Aorta (tissue), 5 donors: ENCODE measurements at regions not wholly inside any gene's neighbourhood (a gene's known extent, or its start where the extent isn't known, plus 50 kb on each side); places are given as distances from the start of the nearest gene placed in this dataset.

Experiments used
- ATAC-seq: fragments of 200-7000 bp; cut with Tn5 transposase; one replicate; pipeline ENCODE4 v1.9.1; 2022; ENCODE audit warnings: moderate library complexity; ENCODE audit not compliant: low FRiP score
- DNase-seq, 2 donors: peaks; one replicate each; pipeline ENCODE4 v3.0.0-alpha.2; 2020
- H3K27ac ChIP-seq, 2 donors: one replicate each; pipeline ENCODE4 v1.5.1; 2013; ENCODE audit warnings: low read length in 2 of 2, mild to moderate bottlenecking in 2 of 2, moderate library complexity in 2 of 2, control low read depth in 1 of 2, inconsistent platforms in 1 of 2, low read depth in 1 of 2
- H3K27me3 ChIP-seq, 2 donors: one replicate each; pipeline ENCODE4 v1.6.1; 2013; ENCODE audit warnings: control low read depth in 1 of 2, low read length in 1 of 2, mild to moderate bottlenecking in 1 of 2, moderate library complexity in 1 of 2; ENCODE audit not compliant: insufficient read depth in 2 of 2, control insufficient read depth in 1 of 2
- H3K36me3 ChIP-seq, 2 donors: one replicate each; pipeline ENCODE4 v1.6.1; 2013; ENCODE audit warnings: control low read depth in 1 of 2, low read length in 1 of 2, mild to moderate bottlenecking in 1 of 2; ENCODE audit not compliant: insufficient read depth in 2 of 2, control insufficient read depth in 1 of 2
- H3K4me1 ChIP-seq, 2 donors: one replicate each; pipeline ENCODE4 v1.6.1; 2013; ENCODE audit warnings: low read length in 2 of 2, control low read depth in 1 of 2, mild to moderate bottlenecking in 1 of 2, moderate library complexity in 1 of 2; ENCODE audit not compliant: insufficient read depth in 2 of 2, control insufficient read depth in 1 of 2
- H3K4me3 ChIP-seq, 2 donors: one replicate each; pipeline ENCODE4 v1.5.1; 2013; ENCODE audit warnings: low read length in 2 of 2, control low read depth in 1 of 2, mild to moderate bottlenecking in 1 of 2
- H3K9me3 ChIP-seq: one replicate; pipeline ENCODE4 v1.6.1; 2013; ENCODE audit warnings: mild to moderate bottlenecking, low read length; ENCODE audit not compliant: control insufficient read depth
- WGBS, 2 donors: extraction: QIAGEN DNeasy Blood & Tissue Kit; methylation state at CpG; one replicate each; pipeline ENCODE4 v1.1.7; 2013; 5-methylcytosine and 5-hydroxymethylcytosine counted together
- intact Hi-C, 2 donors: fragments of 100-400 bp; cut with DNase I; formaldehyde crosslinking; loops; one replicate each; pipeline versions ENCODE4 v1.14.2 to v1.15.0; 2022
- donor health status: healthy with polysubstance abuse.
- donor health status: Bipolar disorder and iron deficiency.
- donor health status: DM: no; HTN: no; CAD: no.
- donor health status: DM: no; HTN: no; CAD: no.
- donor health status: DM: yes; HTN: yes; CAD: no.

- WGBS, 2 donors = 94% methylated on average over 2 of the region's 2 CpGs
- no peak for ATAC-seq
- Histone ChIP-seq H3K4me3 (no peak overlapping the region), H3K27ac (no peak overlapping the region), H3K4me1 (no peaks in the 10 kb centered on the region), H3K9me3 (no peaks in the 10 kb centered on the region), H3K27me3 (no peaks in the 10 kb centered on the region), H3K36me3 (no peaks in the 10 kb centered on the region)
- DNase-seq = no peak
- intact Hi-C loops = no loop called here
These were observed 482.6 kb downstream of the TTLL7 start for GRCh38 chr1:83516369-83516768.

GRCh38 chr1:83515578-83516154 lies 483.3 kb downstream of the TTLL7 start:
- no peak overlapping the region for H3K27ac ChIP-seq
- no peaks in the 10 kb centered on the region for H3K36me3 ChIP-seq
- no peaks in the 10 kb centered on the region for H3K27me3 ChIP-seq
- 90 to 91% methylated on average over 6 of the region's 6 CpGs for WGBS, 2 donors
- intact Hi-C loops = no loop called here
- no peak overlapping the region for H3K4me3 ChIP-seq
- H3K4me1 ChIP-seq = no peaks in the 10 kb centered on the region
- ATAC-seq = no peak
- no peak for DNase-seq
- no peaks in the 10 kb centered on the region for H3K9me3 ChIP-seq

- Histone ChIP-seq H3K27ac (no peak overlapping the region), H3K4me3 (no peak overlapping the region), H3K27me3 (no peaks in the 10 kb centered on the region), H3K9me3 (no peaks in the 10 kb centered on the region), H3K36me3 (no peaks in the 10 kb centered on the region), H3K4me1 (peaks cover 0 to 5% of the 10 kb centered on the region in 2 donors)
- intact Hi-C loops = no loop called here
- ATAC-seq (no peak), DNase-seq (no peak)
- WGBS, 2 donors = 94 to 97% methylated on average over 2 of the region's 2 CpGs
These were observed 486.3 kb downstream of the TTLL7 start for GRCh38 chr1:83512373-83513193.

GRCh38 chr1:83511146-83511726 lies 487.7 kb downstream of the TTLL7 start:
- DNase-seq (no peak), ATAC-seq (no peak)
- Histone ChIP-seq H3K27ac (no peak overlapping the region), H3K9me3 (no peaks in the 10 kb centered on the region), H3K36me3 (no peaks in the 10 kb centered on the region), H3K27me3 (no peaks in the 10 kb centered on the region), H3K4me3 (no peak overlapping the region), H3K4me1 (peaks cover 0 to 5% of the 10 kb centered on the region in 2 donors)
- intact Hi-C loops = no loop called here
- WGBS, 2 donors = 53 to 55% methylated on average over 2 of the region's 2 CpGs

- intact Hi-C loops = loop anchor here in 1 of 2 donors (5.0 kb wide), 1 partner anchor 43 kb away; no protein-coding TSS in a partner anchor
- H3K4me1 ChIP-seq = peaks cover 0 to 5% of the 10 kb centered on the region in 2 donors
- no peak overlapping the region for H3K4me3 ChIP-seq
- H3K27me3 ChIP-seq = no peaks in the 10 kb centered on the region
- ATAC-seq (peak; percentile 40), DNase-seq (no peak)
- peak overlapping the region in 1 of 2 donors; percentile 28 for H3K27ac ChIP-seq
- no peaks in the 10 kb centered on the region for H3K9me3 ChIP-seq
- WGBS, 2 donors = 3 to 9% methylated on average over 2 of the region's 2 CpGs
- H3K36me3 ChIP-seq = no peaks in the 10 kb centered on the region
These were observed 489.6 kb downstream of the TTLL7 start for GRCh38 chr1:83509301-83509781.

- Histone ChIP-seq H3K4me3 (peak overlapping the region in 1 of 2 donors; percentile 18), H3K27me3 (no peaks in the 10 kb centered on the region), H3K4me1 (peaks cover 0 to 5% of the 10 kb centered on the region in 2 donors), H3K27ac (peak overlapping the region; percentile 67 to 89), H3K36me3 (no peaks in the 10 kb centered on the region), H3K9me3 (no peaks in the 10 kb centered on the region)
- WGBS, 2 donors = 0 to 1% methylated on average over 3 of the region's 3 CpGs
- ATAC-seq (peak; percentile 70), DNase-seq (peak in 1 of 2 donors; percentile 44)
- intact Hi-C loops = loop anchor here in 1 of 2 donors (5.0 kb wide), 1 partner anchor 44 kb away; no protein-coding TSS in a partner anchor
These were observed 490.3 kb downstream of the TTLL7 start for GRCh38 chr1:83508485-83509151.

GRCh38 chr1:83505148-83505547 lies 493.8 kb downstream of the TTLL7 start:
- no peak overlapping the region for H3K27ac ChIP-seq
- ATAC-seq (no peak), DNase-seq (no peak)
- 85 to 90% methylated on average over 1 of the region's 1 CpG for WGBS, 2 donors
- H3K4me1 ChIP-seq = peaks cover 0 to 8% of the 10 kb centered on the region in 2 donors
- H3K4me3 ChIP-seq = no peak overlapping the region
- no peaks in the 10 kb centered on the region for H3K9me3 ChIP-seq
- H3K27me3 ChIP-seq = no peaks in the 10 kb centered on the region
- no peaks in the 10 kb centered on the region for H3K36me3 ChIP-seq
- intact Hi-C loops = loop anchor here in 1 of 2 donors (5.0 kb wide), 1 partner anchor 47 kb away; no protein-coding TSS in a partner anchor

GRCh38 chr1:83503153-83503552 lies 495.8 kb downstream of the TTLL7 start:
- no peak for ATAC-seq
- 34 to 36% methylated on average over 3 of the region's 3 CpGs for WGBS, 2 donors

More at GRCh38 chr1:83503153-83503552, 495.8 kb downstream of the TTLL7 start:
- intact Hi-C loops = no loop called here
- H3K9me3 ChIP-seq = no peaks in the 10 kb centered on the region
- no peaks in the 10 kb centered on the region for H3K36me3 ChIP-seq
- DNase-seq = no peak
- H3K4me1 ChIP-seq = peaks cover 0 to 4% of the 10 kb centered on the region in 2 donors
- no peaks in the 10 kb centered on the region for H3K27me3 ChIP-seq
- no peak overlapping the region for H3K27ac ChIP-seq
- no peak overlapping the region for H3K4me3 ChIP-seq
